ENCODE measurements at regions not wholly inside any gene's neighbourhood (a gene's known extent, or its start where the extent isn't known, plus 50 kb on each side); places are given as distances from the start of the nearest gene placed in this dataset.

DNA sequence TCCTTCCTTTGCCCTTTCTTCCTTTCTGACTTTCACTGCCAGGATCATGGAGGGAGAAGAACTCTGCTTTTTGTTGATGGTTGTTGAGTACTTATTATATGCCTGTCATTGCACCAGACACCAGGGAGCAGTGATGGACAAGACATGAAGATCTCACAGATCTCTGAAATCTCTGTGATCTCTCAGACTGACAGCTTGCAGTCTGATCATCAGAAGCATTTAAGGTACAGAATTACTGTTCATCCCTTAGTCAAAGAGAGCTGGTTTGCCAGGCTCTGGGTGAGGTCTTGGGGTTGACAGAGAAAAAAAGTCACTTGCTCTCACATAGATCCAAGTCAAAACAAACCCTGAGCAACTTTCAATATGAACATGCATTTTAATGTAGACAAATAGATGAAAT is 299.5 kb upstream of the FMN2 start:
- TF ChIP-seq, protein P1, sequence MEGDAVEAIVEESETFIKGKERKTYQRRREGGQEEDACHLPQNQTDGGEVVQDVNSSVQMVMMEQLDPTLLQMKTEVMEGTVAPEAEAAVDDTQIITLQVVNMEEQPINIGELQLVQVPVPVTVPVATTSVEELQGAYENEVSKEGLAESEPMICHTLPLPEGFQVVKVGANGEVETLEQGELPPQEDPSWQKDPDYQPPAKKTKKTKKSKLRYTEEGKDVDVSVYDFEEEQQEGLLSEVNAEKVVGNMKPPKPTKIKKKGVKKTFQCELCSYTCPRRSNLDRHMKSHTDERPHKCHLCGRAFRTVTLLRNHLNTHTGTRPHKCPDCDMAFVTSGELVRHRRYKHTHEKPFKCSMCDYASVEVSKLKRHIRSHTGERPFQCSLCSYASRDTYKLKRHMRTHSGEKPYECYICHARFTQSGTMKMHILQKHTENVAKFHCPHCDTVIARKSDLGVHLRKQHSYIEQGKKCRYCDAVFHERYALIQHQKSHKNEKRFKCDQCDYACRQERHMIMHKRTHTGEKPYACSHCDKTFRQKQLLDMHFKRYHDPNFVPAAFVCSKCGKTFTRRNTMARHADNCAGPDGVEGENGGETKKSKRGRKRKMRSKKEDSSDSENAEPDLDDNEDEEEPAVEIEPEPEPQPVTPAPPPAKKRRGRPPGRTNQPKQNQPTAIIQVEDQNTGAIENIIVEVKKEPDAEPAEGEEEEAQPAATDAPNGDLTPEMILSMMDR (IDR thresholded peaks at IDR 0.05), result no peak
- no peak for TF ChIP-seq TCF7L2 (IDR thresholded peaks at IDR 0.05; ENCODE audit: low read depth, low read length)
